Loucy (cell line): ENCODE measurements at regions not wholly inside any gene's neighbourhood (a gene's known extent, or its start where the extent isn't known, plus 50 kb on each side); places are given as distances from the start of the nearest gene placed in this dataset.

ENCODE experiments used
- H2AFZ ChIP-seq: fragments of 200-600 bp; sonication (generic); 2 replicates; pipeline ENCODE4 v1.6.0; 2016; ENCODE audit warnings: antibody characterized with exemption, mild to moderate bottlenecking, low read length, moderate library complexity
- H3F3A ChIP-seq: fragments of 200-600 bp; 2 replicates; pipeline ENCODE4 v1.6.0; 2016; ENCODE audit warnings: antibody characterized with exemption, low read depth, mild to moderate bottlenecking
- H3K27me3 ChIP-seq: fragments of 200-600 bp; sonication (generic); 2 replicates; pipeline ENCODE4 v1.6.1; 2014; ENCODE audit warnings: low read length, mild to moderate bottlenecking; ENCODE audit not compliant: insufficient read depth, poor library complexity, severe bottlenecking
- H3K36me3 ChIP-seq: fragments of 200-600 bp; sonication (generic); 2 replicates; pipeline ENCODE4 v1.6.1; 2016; ENCODE audit warnings: low read length; ENCODE audit not compliant: insufficient read depth
- H3K4me1 ChIP-seq: fragments of 200-600 bp; sonication (generic); 2 replicates; pipeline ENCODE4 v1.5.1; 2014; ENCODE audit warnings: low read length, mild to moderate bottlenecking; ENCODE audit not compliant: insufficient read depth, poor library complexity, severe bottlenecking
- H3K4me2 ChIP-seq: fragments of 200-600 bp; sonication (generic); 2 replicates; pipeline ENCODE4 v1.6.0; 2014; ENCODE audit warnings: antibody characterized with exemption, low read length, low read depth, mild to moderate bottlenecking; ENCODE audit not compliant: poor library complexity, severe bottlenecking
- H3K4me3 ChIP-seq: fragments of 200-600 bp; sonication (generic); 2 replicates; pipeline ENCODE4 v1.5.1; 2014; ENCODE audit warnings: low read length, mild to moderate bottlenecking, mixed read lengths; ENCODE audit not compliant: poor library complexity, severe bottlenecking
- H3K79me2 ChIP-seq: fragments of 200-600 bp; sonication (generic); 2 replicates; pipeline ENCODE4 v1.6.1; 2014; ENCODE audit warnings: low read length; ENCODE audit not compliant: insufficient read depth
- H3K9ac ChIP-seq: fragments of 200-600 bp; sonication (generic); 2 replicates; pipeline ENCODE4 v1.6.0; 2014; ENCODE audit warnings: mild to moderate bottlenecking, low read depth, low read length, moderate library complexity; ENCODE audit not compliant: poor library complexity, severe bottlenecking
- H3K9me2 ChIP-seq: fragments of 200-600 bp; sonication (generic); replicated peaks from 2 replicates; pipeline ENCODE4 v1.6.1; 2016; ENCODE audit warnings: low read depth, low read length, mixed read lengths
- H3K9me3 ChIP-seq: fragments of 200-600 bp; sonication (generic); 2 replicates; pipeline ENCODE4 v1.6.1; 2014; ENCODE audit warnings: mild to moderate bottlenecking, antibody characterized with exemption, low read length, low read depth; ENCODE audit not compliant: insufficient read depth
- H4K20me1 ChIP-seq: fragments of 200-600 bp; sonication (generic); 2 replicates; pipeline ENCODE4 v1.6.0; 2014; ENCODE audit warnings: antibody characterized with exemption, low read length, mild to moderate bottlenecking; ENCODE audit not compliant: insufficient read depth, poor library complexity, severe bottlenecking
- CTCF ChIP-seq: fragments of 200-600 bp; sonication (generic); conservative IDR thresholded peaks from 2 replicates; pipeline ENCODE4 v1.5.1; 2014; ENCODE audit warnings: mild to moderate bottlenecking, antibody characterized with exemption, low read length
- EZH2phosphoT487 ChIP-seq: fragments of 200-600 bp; IDR thresholded peaks from 2 replicates; pipeline ENCODE4 v1.6.1; 2018; ENCODE audit warnings: antibody characterized with exemption, mild to moderate bottlenecking, moderate library complexity, borderline replicate concordance

GRCh38 chr5:107090506-107090905 lies 580.2 kb downstream of the EFNA5 start:
- Histone ChIP-seq H3K9me3 (no peaks in the 10 kb centered on the region), H3F3A (no peaks in the 10 kb centered on the region), H3K36me3 (no peaks in the 10 kb centered on the region), H3K4me2 (no peak overlapping the region), H3K9ac (no peak overlapping the region), H3K4me1 (no peaks in the 10 kb centered on the region), H2AFZ (no peak overlapping the region), H3K4me3 (no peak overlapping the region), H3K9me2 (no peaks in the 10 kb centered on the region), H4K20me1 (no peaks in the 10 kb centered on the region), H3K79me2 (no peaks in the 10 kb centered on the region), H3K27me3 (no peaks in the 10 kb centered on the region)
- TF ChIP-seq CTCF, result no peak
- TF ChIP-seq EZH2phosphoT487, result no peak

GRCh38 chr5:107088907-107089306 lies 581.8 kb downstream of the EFNA5 start:
- Histone ChIP-seq H3F3A (no peaks in the 10 kb centered on the region), H3K9me3 (no peaks in the 10 kb centered on the region), H3K4me2 (no peak overlapping the region), H3K9me2 (no peaks in the 10 kb centered on the region), H4K20me1 (no peaks in the 10 kb centered on the region), H3K79me2 (no peaks in the 10 kb centered on the region), H3K9ac (no peak overlapping the region), H3K4me1 (no peaks in the 10 kb centered on the region), H3K27me3 (no peaks in the 10 kb centered on the region), H2AFZ (no peak overlapping the region), H3K4me3 (no peak overlapping the region), H3K36me3 (no peaks in the 10 kb centered on the region)
- TF ChIP-seq EZH2phosphoT487 (no peak), CTCF (no peak)

GRCh38 chr5:107085572-107085971 lies 585.2 kb downstream of the EFNA5 start:
- TF ChIP-seq CTCF (no peak), EZH2phosphoT487 (no peak)
- Histone ChIP-seq H3K9me3 (no peaks in the 10 kb centered on the region), H3F3A (no peaks in the 10 kb centered on the region)

More at GRCh38 chr5:107085572-107085971, 585.2 kb downstream of the EFNA5 start:
- Histone ChIP-seq H3K36me3 (no peaks in the 10 kb centered on the region), H3K4me3 (no peak overlapping the region), H3K4me2 (no peak overlapping the region), H3K9me2 (no peaks in the 10 kb centered on the region), H2AFZ (no peak overlapping the region), H3K4me1 (no peaks in the 10 kb centered on the region), H3K9ac (no peak overlapping the region), H3K27me3 (no peaks in the 10 kb centered on the region), H4K20me1 (no peaks in the 10 kb centered on the region), H3K79me2 (no peaks in the 10 kb centered on the region)
